ENCODE measurements at regions not wholly inside any gene's neighbourhood (a gene's known extent, or its start where the extent isn't known, plus 50 kb on each side); places are given as distances from the start of the nearest gene placed in this dataset.

DNA sequence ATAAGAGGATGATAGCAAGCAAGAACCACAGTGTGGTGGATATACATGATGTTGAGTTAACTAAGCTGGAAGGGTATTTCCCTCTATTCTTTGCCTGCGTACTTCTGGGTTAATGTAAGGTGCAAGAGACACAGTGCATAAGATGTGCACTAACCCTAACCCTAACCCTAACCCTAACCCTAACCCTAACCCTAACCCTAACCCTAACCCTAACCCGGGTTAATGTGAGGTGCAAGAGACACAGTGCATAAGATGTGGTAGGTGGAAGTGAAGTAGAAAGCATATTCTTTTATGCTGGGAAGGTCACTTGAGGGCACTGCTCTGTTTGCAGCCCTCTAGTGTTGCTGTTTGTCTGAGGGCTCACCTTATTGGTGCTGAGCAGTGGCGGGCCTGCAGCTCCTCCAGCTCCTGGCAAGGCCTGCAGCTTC, 181.5 kb upstream of the ITGA4 start:
- intact Hi-C loops (cut with DNase I; ENCODE audit: low total_unique reads) = no loop called here
- H3K4me1 ChIP-seq = no peaks in the 10 kb centered on the region
- DNase-seq = peak in 1 of 2 donors; percentile 8
- no peak for TF ChIP-seq POLR2A (IDR thresholded peaks at IDR 0.05)
- TF ChIP-seq, protein P1, sequence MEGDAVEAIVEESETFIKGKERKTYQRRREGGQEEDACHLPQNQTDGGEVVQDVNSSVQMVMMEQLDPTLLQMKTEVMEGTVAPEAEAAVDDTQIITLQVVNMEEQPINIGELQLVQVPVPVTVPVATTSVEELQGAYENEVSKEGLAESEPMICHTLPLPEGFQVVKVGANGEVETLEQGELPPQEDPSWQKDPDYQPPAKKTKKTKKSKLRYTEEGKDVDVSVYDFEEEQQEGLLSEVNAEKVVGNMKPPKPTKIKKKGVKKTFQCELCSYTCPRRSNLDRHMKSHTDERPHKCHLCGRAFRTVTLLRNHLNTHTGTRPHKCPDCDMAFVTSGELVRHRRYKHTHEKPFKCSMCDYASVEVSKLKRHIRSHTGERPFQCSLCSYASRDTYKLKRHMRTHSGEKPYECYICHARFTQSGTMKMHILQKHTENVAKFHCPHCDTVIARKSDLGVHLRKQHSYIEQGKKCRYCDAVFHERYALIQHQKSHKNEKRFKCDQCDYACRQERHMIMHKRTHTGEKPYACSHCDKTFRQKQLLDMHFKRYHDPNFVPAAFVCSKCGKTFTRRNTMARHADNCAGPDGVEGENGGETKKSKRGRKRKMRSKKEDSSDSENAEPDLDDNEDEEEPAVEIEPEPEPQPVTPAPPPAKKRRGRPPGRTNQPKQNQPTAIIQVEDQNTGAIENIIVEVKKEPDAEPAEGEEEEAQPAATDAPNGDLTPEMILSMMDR (IDR thresholded peaks at IDR 0.05) = no peak
- no peaks in the 10 kb centered on the region for H3K27me3 ChIP-seq
- WGBS, 5 donors = 59 to 75% (median 67%) methylated on average over 3 of the region's 3 CpGs
- H3K36me3 ChIP-seq = no peaks in the 10 kb centered on the region
- H3K9me3 ChIP-seq = no peaks in the 10 kb centered on the region
- H3K27ac ChIP-seq = no peak overlapping the region
- no peak overlapping the region for H3K4me3 ChIP-seq

DNA sequence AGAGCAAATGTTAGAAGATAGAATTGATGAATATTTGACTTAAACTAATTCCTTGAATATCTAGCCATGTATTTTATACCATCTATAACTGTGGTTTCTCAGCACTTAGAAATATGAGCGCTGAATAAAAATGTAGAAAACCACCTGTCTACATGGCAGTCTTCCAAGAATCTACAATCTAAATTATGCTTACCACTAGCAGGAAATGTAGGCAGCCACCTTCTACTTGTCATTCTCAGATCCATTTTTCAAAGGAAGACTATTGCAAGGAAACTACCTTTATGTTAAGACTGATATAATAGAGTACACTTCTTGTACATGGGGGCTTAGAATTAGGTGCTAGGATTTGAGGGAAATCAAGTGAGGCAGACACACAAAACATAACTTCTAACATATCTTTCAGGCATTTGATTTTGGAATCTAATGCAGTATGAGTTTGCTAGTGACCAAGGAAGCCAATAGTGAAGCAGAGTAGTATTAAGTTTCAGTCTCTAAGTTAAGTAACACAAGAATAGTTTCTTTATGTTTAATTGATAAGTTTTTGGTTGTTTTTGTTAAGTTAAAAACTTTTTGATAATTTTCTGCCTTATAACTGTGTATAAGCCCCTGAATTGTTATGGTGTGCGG, 175.9 kb upstream of the ITGA4 start:
- H3K36me3 ChIP-seq = no peaks in the 10 kb centered on the region
- no peaks in the 10 kb centered on the region for H3K9me3 ChIP-seq
- H3K4me3 ChIP-seq = no peak overlapping the region
- peak in 1 of 2 donors; percentile 35 for DNase-seq
- no peak for TF ChIP-seq EP300 (IDR thresholded peaks at IDR 0.05)
- no peaks in the 10 kb centered on the region for H3K4me1 ChIP-seq
- H3K27me3 ChIP-seq = no peaks in the 10 kb centered on the region
- WGBS, 5 donors = 65 to 75% (median 70%) methylated on average over 2 of the region's 2 CpGs
- H3K27ac ChIP-seq = no peak overlapping the region
- intact Hi-C loops (cut with DNase I; ENCODE audit: low total_unique reads) = no loop called here

DNA sequence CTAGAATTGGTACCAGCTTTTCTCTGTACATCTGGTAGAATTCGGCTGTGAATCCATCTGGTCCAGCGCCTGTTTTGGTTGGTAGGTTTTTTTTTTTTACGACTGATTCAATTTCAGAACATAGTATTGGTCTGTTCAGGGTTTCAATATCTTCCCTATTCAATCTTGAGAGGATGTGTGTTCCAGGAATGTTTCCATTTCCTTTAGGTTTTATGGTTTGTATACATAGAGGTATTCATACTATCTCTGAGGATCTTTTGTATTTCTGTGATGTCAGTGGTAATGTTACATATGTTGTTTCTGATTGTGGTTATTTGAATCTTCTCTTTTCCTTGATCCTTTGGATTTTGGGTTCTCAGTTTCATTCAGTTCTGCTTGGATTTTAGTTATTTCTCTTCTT, 172.1 kb upstream of the ITGA4 start:
- no peaks in the 10 kb centered on the region for H3K36me3 ChIP-seq
- H3K27ac ChIP-seq = no peak overlapping the region
- WGBS, 5 donors = 31 to 93% (median 35%) methylated on average over 3 of the region's 3 CpGs
- no peaks in the 10 kb centered on the region for H3K9me3 ChIP-seq
- DNase-seq = no peak
- no peaks in the 10 kb centered on the region for H3K4me1 ChIP-seq
- TF ChIP-seq, protein P1 (IDR thresholded peaks at IDR 0.05) = no peak
- TF ChIP-seq POLR2A (IDR thresholded peaks at IDR 0.05) (no peak), EP300 (IDR thresholded peaks at IDR 0.05) (no peak), POLR2AphosphoS5 (IDR thresholded peaks at IDR 0.05) (no peak)
- no peak overlapping the region for H3K4me3 ChIP-seq
- H3K27me3 ChIP-seq = no peaks in the 10 kb centered on the region
- intact Hi-C loops (cut with DNase I; ENCODE audit: low total_unique reads) = no loop called here

DNA sequence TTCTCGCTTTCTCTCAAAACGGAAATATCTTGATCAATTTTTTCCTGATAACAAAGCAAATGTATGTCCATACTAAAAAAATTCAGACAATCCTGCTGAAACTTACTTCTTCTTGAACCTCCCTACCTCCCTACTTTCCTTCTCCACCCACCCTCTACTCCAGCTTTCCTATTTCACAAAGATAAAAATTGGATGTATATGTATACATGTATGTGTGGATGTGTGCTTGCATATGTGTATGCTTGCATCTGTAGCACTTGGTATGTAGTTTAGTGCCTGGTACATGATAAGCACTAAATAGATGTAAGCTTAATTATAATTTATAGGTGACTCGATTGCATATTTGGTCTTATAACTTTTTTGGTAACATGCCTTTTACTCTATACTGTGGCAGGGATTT, 167.5 kb upstream of the ITGA4 start:
- no peak for DNase-seq
- TF ChIP-seq, protein P1 (IDR thresholded peaks at IDR 0.05) = no peak
- no peak for TF ChIP-seq POLR2A (IDR thresholded peaks at IDR 0.05)
- no peak for TF ChIP-seq POLR2AphosphoS5 (IDR thresholded peaks at IDR 0.05)
- TF ChIP-seq EP300 (IDR thresholded peaks at IDR 0.05) = no peak
- Histone ChIP-seq H3K27ac (no peak overlapping the region), H3K27me3 (no peaks in the 10 kb centered on the region), H3K36me3 (no peaks in the 10 kb centered on the region), H3K9me3 (peaks cover 0 to 6% (median 0%) of the 10 kb centered on the region in 4 donors), H3K4me1 (no peaks in the 10 kb centered on the region), H3K4me3 (no peak overlapping the region)
- 92 to 95% (median 94%) methylated on average over 3 of the region's 3 CpGs for WGBS, 5 donors
- intact Hi-C loops (cut with DNase I; ENCODE audit: low total_unique reads) = no loop called here

DNA sequence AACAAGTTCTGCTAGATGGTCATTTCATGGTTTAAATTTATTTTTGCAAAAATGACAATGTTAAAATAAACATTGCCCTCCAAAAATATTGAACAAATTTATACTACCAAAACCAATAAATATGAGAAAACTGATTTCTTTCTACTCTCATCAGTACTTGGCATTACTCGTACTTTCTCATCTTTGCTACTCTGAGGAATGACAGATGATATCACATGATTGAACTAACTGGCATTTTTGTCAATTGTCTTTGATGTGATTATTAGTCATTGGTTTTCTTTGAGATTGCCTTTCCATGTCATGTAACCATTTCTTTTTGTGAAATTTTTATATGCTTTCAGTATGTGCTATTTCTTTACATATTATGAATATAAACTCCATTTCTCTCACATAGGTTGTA, 167.0 kb upstream of the ITGA4 start:
- intact Hi-C loops (cut with DNase I; ENCODE audit: low total_unique reads) = no loop called here

More for the DNA sequence above, 167.0 kb upstream of the ITGA4 start:
- DNase-seq = no peak
- H3K27ac ChIP-seq = no peak overlapping the region
- no peaks in the 10 kb centered on the region for H3K36me3 ChIP-seq
- TF ChIP-seq EP300 (IDR thresholded peaks at IDR 0.05) (no peak), POLR2AphosphoS5 (IDR thresholded peaks at IDR 0.05) (no peak), POLR2A (IDR thresholded peaks at IDR 0.05) (no peak)
- TF ChIP-seq, protein P1 (IDR thresholded peaks at IDR 0.05) = no peak
- 78 to 95% (median 88%) methylated on average over 1 of the region's 1 CpG for WGBS, 5 donors
- no peaks in the 10 kb centered on the region for H3K4me1 ChIP-seq
- no peak overlapping the region for H3K4me3 ChIP-seq
- H3K9me3 ChIP-seq = peaks cover 0 to 11% (median 4%) of the 10 kb centered on the region in 4 donors
- no peaks in the 10 kb centered on the region for H3K27me3 ChIP-seq

All from stomach (tissue), 8 donors.